ENCODE measurements at regions not wholly inside any gene's neighbourhood (a gene's known extent, or its start where the extent isn't known, plus 50 kb on each side); places are given as distances from the start of the nearest gene placed in this dataset.
"Not testable (repeated sequence)": the region's sequence is repeated elsewhere in the genome, so short reads cannot be mapped to it uniquely, and the experiment has no call there.

GRCh38 chr10:29785701-29786100 is 150.9 kb upstream of the SVIL start:
- no peak for DNase-seq

- DNase-seq = no peak
Observed at GRCh38 chr10:29784175-29784773, 149.5 kb upstream of the SVIL start.

- DNase-seq = no peak
Observed at GRCh38 chr10:29783201-29783947, 148.6 kb upstream of the SVIL start.

DNA sequence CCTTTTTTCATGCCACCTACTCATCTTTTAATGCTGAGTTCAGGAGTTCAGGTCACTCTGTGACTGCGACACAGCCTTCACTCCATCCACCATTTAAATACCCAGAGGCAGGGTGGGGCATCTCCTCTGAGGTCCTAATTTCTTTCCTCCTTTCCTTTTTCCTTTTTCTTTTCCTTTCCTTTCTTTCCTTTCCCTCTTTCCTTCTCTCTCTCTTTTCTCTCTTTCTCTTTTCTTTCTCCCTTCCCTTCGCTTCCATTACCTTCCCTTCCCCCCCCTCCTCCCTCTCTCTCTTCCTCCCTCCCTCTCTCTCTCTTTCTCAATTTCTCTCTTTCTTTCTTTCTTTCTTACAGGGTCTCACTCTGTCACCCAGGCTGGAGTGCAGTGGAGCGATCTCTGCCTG is 145.9 kb upstream of the SVIL start:
- no peak for DNase-seq

DNA sequence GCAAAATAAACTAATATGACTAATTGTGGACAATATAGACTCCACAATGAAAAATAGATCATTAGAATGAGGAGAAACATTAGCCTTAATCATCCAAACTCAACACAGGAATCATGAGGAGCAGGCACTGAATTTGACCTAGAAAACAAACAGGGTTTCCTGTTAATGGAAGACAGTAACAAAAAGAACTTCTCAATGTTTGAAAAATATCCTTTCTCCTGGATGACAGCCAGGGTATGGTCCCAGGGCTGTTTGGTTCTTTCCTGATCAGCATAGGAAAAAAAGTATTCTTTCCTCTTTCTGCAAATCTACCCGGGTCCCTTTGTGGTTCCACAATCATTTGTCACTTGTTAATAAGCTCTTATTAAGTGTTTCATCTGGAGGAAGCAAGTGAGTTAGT is 145.3 kb upstream of the SVIL start:
- DNase-seq = no peak

GRCh38 chr10:29776246-29776645 is 141.5 kb upstream of the SVIL start:
- no peak for DNase-seq

GRCh38 chr10:29774475-29774874 is 139.7 kb upstream of the SVIL start:
- DNase-seq = no peak

- no peak for DNase-seq
Observed at GRCh38 chr10:29773675-29774091, 138.9 kb upstream of the SVIL start.

DNA sequence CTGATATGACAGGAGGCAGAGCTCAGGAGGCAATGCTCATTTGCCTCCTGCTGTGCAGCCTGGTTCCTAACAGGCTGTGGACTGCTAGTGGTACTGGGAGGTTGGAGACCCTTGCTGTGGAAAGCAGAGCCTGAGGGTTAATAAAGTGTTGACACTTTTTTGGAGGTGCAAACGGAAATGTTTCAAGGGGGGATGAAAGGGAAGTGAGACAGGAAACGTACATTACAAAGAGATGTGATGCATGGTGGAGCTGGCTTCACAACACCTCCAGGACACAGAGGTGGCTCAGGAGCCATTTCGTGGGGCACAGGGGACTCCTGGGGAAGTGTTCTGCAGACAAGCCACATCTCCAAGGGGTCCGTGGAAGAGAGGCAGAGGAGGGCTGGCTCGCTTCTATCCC is 137.6 kb upstream of the SVIL start:
- DNase-seq = no peak

DNA sequence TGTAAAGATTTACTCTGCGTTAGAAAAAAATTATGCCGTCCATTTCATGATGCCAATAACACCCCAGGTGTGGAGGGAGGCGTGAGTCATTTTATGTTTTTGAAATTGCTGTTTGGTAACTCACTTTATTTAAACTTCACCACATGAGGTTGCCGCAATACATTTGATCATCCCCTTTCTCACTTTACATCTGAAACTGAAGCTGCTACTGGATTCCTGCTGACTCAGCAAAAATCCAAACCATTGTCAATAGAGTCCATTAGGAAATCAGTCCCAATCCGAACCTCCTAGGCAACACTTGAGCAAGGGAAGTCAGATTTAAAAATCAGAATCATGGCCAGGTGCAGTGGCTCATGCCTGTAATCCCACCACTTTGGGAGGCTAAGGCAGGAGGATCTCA is 136.6 kb upstream of the SVIL start:
- DNase-seq = no peak

GRCh38 chr10:29769277-29769676 is 134.5 kb upstream of the SVIL start:
- DNase-seq = not testable (repeated sequence)

- no peak for DNase-seq
Observed at GRCh38 chr10:29767968-29768367, 133.2 kb upstream of the SVIL start.

GRCh38 chr10:29766753-29767152 is 132.0 kb upstream of the SVIL start:
- no peak for DNase-seq

DNA sequence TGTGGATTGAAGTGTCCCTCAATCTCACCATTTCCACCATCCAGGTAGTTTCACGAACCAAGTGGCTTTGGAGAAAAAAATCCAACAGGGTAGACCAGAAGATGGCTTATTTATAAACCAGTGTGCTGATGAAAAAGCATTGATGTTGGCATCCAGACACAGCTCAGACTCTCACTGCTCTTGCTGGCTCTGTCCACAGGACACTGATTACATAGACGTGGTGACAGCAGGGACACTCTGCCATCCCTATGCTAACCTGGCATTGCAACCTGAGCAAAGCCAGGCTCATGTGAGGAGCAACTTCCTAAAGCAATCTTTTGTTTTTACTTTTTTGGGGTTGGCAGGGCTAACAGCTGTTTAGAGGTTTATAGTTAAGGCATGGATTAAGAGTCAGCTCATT is 130.6 kb upstream of the SVIL start:
- no peak for DNase-seq

DNA sequence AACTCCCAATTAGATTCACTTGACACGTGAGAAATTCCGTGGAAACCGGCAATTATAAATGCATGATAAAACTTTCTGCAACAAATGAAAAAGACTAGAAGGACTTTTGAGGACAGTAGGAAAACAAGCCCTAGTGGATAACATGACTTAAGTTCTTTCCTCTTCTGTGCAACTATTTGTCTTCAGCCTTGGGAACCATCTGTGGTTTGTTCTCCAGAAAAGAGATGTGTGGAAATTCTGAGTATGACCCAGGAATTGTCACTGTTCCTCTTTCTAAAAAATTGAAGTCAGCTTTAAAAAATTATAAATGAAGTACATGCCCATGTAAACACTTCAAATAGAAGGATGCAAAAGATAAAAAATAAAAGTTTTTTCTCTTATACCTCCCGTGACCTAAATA is 128.6 kb upstream of the SVIL start:
- no peak for DNase-seq

GRCh38 chr10:29761916-29762315 is 127.1 kb upstream of the SVIL start:
- no peak for DNase-seq

DNA sequence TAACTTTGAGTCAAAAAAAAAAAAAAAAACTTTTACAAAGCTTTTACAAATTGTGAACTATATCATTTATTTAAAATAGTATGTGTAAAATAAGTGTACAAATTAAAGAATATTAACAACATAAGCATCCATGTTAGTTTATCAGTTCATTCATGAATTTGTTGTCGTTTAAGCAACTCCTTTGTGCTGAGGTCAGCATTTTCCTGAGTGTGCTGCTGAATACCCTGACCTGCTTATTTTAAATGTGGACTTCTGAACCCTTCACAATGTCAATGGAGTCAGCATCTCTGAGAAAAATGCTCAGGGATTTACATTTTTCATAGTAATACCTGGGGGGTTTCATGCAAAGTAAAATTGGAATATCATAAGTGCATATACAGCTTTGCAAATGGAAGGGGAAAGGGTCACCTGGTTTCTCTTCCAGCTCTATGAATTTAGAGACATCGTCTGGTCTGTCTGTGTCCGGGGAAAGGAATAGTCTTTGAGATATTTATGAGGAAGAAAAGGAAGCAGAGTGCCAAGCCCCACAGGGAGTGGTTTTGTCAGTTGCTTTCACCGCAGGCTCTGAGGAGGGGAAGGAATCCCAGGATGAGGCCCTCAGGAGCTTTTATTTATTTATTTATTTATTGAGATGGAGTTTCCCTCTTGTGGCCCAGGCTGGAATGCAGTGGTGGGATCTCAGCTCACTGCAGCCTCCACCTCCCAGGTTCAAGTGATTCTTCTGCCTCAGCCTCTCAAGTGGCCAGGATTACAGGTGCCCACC is 125.5 kb upstream of the SVIL start:
- no peak for DNase-seq

GRCh38 chr10:29757551-29758297 is 123.0 kb upstream of the SVIL start:
- DNase-seq = no peak

GRCh38 chr10:29756451-29756850 is 121.7 kb upstream of the SVIL start:
- DNase-seq = no peak

DNA sequence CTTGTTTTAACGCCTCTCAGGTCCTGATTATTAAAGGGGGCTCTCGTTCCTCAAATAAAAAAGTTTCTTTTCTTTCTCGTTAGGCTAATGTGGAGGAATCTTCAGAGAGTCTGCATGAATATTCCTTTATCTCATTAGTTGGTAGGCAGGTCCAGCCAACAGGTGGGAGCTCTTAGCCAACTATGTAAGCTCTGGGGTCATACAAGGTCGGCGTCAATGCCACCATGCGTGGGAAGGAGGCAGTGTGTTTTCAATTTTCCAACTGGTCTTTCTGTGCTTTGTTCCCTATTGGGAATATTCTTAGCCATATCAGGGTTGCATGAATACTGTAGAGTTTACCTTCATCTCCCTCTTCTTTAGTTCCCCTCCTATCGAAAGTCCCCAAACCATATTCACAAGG is 118.5 kb upstream of the SVIL start:
- DNase-seq = no peak

GRCh38 chr10:29751684-29752083 is 116.9 kb upstream of the SVIL start:
- no peak for DNase-seq

- no peak for DNase-seq
Observed at GRCh38 chr10:29751240-29751639, 116.5 kb upstream of the SVIL start.

- DNase-seq = no peak
Observed at GRCh38 chr10:29749150-29749549, 114.4 kb upstream of the SVIL start.

Data from hindlimb muscle (tissue), 1 donor.